Gastroesophageal sphincter (tissue), 3 donors: ENCODE measurements at regions not wholly inside any gene's neighbourhood (a gene's known extent, or its start where the extent isn't known, plus 50 kb on each side); places are given as distances from the start of the nearest gene placed in this dataset.

ENCODE experiments used
- EP300 ChIP-seq: sonication (generic); formaldehyde crosslinking; IDR thresholded peaks from one replicate; pipeline ENCODE4 v1.6.1; 2017; ENCODE audit warnings: antibody characterized with exemption, mild to moderate bottlenecking
- POLR2A ChIP-seq, 2 donors: fragments of 450-650 bp; IDR thresholded peaks; one replicate each; pipeline ENCODE4 v1.6.1; 2017; ENCODE audit warnings: antibody characterized with exemption in 2 of 2, mild to moderate bottlenecking in 2 of 2, moderate library complexity in 1 of 2
- POLR2AphosphoS5 ChIP-seq: sonication (generic); formaldehyde crosslinking; IDR thresholded peaks from one replicate; pipeline ENCODE4 v1.6.1; 2017; ENCODE audit warnings: antibody characterized with exemption
- TF ChIP-seq, protein P1 (sequence below), 4 experiments: fragments of 200-600 bp in 2 of 4; fragments of 450-650 bp in 2 of 4; sonication (generic) in 1 of 4; IDR thresholded peaks; one replicate each; pipeline ENCODE4 v1.5.1; 2017 to 2019; ENCODE audit warnings: antibody characterized with exemption in 4 of 4, mild to moderate bottlenecking in 2 of 4, moderate library complexity in 2 of 4

DNA sequence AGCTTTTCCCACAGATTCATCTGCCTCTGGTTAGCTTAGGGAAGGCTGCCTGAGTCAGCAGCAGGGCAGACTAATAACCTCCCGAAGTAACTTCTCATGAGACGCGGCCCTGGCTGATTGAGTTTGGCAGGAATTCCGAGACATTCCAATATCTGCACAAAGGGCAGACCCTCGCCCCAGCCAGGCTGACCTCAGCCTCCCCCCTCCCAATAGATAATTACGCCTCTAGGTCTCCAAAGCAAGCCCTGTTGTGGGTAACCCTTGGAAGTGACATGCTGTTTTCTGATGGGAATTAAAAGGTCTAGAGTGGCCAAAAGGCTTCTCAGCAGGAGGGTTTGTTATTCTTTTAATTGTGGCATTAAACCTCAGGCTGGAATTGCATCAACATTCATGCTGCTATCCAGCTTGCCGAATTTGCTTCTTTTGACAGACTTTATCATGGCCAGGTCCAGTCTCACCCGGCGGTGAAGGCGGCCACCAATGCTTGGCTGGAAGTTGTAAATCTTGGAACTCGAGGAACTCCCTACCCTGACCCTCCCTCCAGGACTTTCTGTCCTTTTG lies 98.0 kb upstream of the SLC14A2 start:
- TF ChIP-seq, protein P1, sequence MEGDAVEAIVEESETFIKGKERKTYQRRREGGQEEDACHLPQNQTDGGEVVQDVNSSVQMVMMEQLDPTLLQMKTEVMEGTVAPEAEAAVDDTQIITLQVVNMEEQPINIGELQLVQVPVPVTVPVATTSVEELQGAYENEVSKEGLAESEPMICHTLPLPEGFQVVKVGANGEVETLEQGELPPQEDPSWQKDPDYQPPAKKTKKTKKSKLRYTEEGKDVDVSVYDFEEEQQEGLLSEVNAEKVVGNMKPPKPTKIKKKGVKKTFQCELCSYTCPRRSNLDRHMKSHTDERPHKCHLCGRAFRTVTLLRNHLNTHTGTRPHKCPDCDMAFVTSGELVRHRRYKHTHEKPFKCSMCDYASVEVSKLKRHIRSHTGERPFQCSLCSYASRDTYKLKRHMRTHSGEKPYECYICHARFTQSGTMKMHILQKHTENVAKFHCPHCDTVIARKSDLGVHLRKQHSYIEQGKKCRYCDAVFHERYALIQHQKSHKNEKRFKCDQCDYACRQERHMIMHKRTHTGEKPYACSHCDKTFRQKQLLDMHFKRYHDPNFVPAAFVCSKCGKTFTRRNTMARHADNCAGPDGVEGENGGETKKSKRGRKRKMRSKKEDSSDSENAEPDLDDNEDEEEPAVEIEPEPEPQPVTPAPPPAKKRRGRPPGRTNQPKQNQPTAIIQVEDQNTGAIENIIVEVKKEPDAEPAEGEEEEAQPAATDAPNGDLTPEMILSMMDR (IDR thresholded peaks at IDR 0.05), result no peak
- no peak for TF ChIP-seq EP300
- peak; percentile 62 for TF ChIP-seq POLR2AphosphoS5
- no peak for TF ChIP-seq POLR2A (IDR thresholded peaks at IDR 0.05)
